ENCODE measurements at regions not wholly inside any gene's neighbourhood (a gene's known extent, or its start where the extent isn't known, plus 50 kb on each side); places are given as distances from the start of the nearest gene placed in this dataset.

DNA sequence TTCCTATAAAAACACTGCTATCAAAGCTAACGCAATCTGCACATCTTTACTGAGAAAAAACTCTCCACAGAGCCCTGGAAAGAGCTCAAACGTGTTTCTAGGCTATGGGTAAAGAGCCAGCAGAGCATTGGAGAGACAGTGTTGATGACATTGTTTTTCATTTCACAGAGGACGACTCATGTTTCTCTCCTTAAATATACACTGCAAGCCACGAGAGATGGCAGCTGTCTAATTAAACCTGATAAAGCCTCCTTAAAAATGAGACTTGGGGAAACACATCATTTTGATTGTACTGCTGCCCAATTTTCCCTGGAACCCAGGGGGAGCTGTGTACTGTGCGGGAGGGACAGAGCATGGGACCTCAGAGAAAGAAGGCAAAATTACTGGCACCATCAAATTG is 294.3 kb upstream of the SETBP1 start:
- no peak for DNase-seq (ENCODE audit: low read depth, low spot score)

DNA sequence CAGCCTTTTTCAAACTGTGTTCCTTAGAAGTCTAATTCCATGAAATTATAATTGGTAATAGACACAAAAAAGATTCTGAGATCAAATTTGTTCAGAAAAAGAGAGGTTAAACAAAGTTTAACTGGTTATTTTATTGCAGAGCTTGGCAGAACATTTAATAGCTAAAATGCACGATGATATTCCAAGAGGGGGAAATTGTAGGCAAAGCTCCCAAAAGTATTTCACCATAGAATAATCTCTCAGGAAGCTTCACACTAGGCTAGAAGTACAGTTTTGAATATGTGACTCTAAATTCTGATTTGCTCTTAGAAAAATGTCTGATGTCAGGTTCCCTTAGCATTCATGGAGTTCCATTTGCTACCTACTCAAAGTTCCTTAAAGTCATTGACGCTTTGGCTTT is 292.4 kb upstream of the SETBP1 start:
- DNase-seq (ENCODE audit: low read depth, low spot score), result no peak
- H3K4me3 ChIP-seq (ENCODE audit: low read depth, low read length), result no peak overlapping the region
- in situ Hi-C loops (cut with HindIII; ENCODE audit: low sequenced_read_pairs), result no loop called here
- TF ChIP-seq, protein P1, sequence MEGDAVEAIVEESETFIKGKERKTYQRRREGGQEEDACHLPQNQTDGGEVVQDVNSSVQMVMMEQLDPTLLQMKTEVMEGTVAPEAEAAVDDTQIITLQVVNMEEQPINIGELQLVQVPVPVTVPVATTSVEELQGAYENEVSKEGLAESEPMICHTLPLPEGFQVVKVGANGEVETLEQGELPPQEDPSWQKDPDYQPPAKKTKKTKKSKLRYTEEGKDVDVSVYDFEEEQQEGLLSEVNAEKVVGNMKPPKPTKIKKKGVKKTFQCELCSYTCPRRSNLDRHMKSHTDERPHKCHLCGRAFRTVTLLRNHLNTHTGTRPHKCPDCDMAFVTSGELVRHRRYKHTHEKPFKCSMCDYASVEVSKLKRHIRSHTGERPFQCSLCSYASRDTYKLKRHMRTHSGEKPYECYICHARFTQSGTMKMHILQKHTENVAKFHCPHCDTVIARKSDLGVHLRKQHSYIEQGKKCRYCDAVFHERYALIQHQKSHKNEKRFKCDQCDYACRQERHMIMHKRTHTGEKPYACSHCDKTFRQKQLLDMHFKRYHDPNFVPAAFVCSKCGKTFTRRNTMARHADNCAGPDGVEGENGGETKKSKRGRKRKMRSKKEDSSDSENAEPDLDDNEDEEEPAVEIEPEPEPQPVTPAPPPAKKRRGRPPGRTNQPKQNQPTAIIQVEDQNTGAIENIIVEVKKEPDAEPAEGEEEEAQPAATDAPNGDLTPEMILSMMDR (IDR thresholded peaks at IDR 0.05; ENCODE audit: low read depth, low read length), result no peak

More for the DNA sequence above, 294.3 kb upstream of the SETBP1 start:
- no peak overlapping the region for H3K4me3 ChIP-seq (ENCODE audit: low read depth, low read length)
- TF ChIP-seq, protein P1 (IDR thresholded peaks at IDR 0.05; ENCODE audit: low read depth, low read length), result no peak
- in situ Hi-C loops (cut with HindIII; ENCODE audit: low sequenced_read_pairs), result no loop called here

DNA sequence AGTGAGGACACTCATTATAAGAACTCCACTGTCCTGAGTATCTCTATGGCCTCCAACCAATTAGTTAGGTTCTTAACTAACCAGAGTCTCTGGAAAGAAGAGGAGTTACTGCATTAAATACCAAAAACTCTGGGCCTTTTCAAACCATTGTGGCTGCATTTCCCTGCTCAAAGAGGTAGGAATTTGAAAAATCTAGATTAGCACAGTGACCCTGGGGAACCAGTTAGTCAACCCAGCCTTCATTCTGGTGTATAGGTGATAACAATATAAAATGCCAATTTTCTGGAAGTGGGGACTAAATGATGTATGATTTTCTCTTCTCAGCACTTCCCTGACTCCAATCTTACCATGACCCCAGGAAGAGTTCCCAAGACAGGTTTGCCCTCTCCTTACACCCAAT is 287.8 kb upstream of the SETBP1 start:
- no peak for DNase-seq (ENCODE audit: low read depth, low spot score)
- H3K4me3 ChIP-seq (ENCODE audit: low read depth, low read length), result no peak overlapping the region
- in situ Hi-C loops (cut with HindIII; ENCODE audit: low sequenced_read_pairs), result no loop called here
- TF ChIP-seq, protein P1 (IDR thresholded peaks at IDR 0.05; ENCODE audit: low read depth, low read length), result no peak

DNA sequence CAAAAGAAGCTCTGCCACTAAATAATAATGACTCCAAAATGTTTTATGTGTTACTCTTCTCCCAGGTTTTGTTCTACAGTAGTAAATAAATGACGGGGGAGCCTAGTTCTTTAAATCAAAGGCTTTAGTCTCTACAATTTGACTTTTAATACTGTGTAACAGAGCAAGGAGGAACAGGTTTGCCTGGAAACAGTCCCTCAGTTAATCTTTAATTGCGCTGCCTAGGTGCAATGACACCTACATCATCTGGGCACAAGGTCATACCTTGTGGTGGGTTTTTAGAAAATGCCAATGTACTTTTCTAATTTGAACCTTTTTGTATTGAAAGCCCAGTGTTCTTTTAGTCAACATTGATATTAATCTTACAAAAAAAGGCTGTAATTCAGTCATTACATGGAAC is 287.3 kb upstream of the SETBP1 start:
- in situ Hi-C loops (cut with HindIII; ENCODE audit: low sequenced_read_pairs), result no loop called here

DNA sequence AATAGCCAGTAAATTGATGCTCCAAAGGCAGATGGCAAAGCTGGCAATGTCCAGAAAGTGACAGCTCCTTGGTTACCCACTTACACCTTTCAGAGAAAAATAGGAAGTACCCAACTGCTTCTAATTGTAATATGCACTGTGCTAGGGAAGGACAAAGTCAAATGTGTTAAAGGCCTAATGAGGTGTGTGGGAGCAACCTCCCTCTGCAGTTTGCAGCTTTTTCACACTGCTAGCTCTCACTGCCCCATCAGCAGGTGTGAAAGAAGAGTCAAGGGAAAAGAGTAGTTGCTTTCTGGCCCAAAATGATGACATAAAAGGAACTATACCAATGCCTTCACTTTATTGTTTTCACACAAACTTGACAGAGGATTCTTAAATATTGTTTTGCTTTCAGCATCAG is 284.1 kb upstream of the SETBP1 start:
- TF ChIP-seq, protein P1 (IDR thresholded peaks at IDR 0.05; ENCODE audit: low read depth, low read length), result no peak
- no peak for DNase-seq (ENCODE audit: low read depth, low spot score)
- H3K4me3 ChIP-seq (ENCODE audit: low read depth, low read length), result no peak overlapping the region
- in situ Hi-C loops (cut with HindIII; ENCODE audit: low sequenced_read_pairs), result no loop called here

More for the DNA sequence above, 287.3 kb upstream of the SETBP1 start:
- no peak overlapping the region for H3K4me3 ChIP-seq (ENCODE audit: low read depth, low read length)
- TF ChIP-seq, protein P1 (IDR thresholded peaks at IDR 0.05; ENCODE audit: low read depth, low read length), result no peak
- no peak for DNase-seq (ENCODE audit: low read depth, low spot score)

DNA sequence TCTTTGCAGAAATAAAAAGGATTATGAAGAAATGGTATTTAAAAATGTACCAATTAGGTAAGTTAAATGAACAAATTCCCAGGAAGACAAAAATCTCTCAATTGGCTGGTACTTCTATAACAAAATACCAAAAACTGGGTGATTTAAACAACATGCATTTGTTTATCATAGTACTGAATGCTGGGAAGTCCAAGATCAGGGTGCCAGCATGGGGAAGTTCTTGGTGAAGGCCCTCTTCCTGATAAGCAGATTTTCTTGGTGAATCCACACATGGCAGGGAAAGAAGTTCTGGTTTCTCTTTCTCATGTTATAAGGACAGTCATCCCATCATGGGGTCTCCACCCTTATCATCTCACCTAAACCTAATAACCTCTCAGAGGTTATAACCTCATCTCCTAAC is 271.6 kb upstream of the SETBP1 start:
- TF ChIP-seq, protein P1 (IDR thresholded peaks at IDR 0.05; ENCODE audit: low read depth, low read length), result no peak
- in situ Hi-C loops (cut with HindIII; ENCODE audit: low sequenced_read_pairs), result no loop called here
- no peak for DNase-seq (ENCODE audit: low read depth, low spot score)

DNA sequence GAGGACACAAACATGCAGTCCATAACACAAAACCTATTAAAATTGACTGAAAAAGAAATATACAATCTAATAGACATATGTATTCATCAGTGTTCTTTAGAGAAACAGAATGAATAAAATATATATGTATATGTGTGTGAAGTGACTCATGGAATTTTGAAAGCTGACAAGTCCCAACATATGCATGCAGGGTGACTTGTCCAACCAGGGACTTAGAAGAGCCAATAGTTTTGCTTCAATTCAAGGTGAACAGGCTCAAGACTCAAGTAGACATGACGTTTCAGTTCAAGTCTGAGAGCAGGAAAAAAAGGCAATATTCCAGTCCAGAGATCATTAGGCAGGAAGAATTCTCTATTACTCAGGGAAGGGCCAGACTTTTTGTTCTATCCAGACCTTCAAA is 271.2 kb upstream of the SETBP1 start:
- no peak for DNase-seq (ENCODE audit: low read depth, low spot score)
- no peak overlapping the region for H3K4me3 ChIP-seq (ENCODE audit: low read depth, low read length)
- in situ Hi-C loops (cut with HindIII; ENCODE audit: low sequenced_read_pairs), result no loop called here
- TF ChIP-seq, protein P1 (IDR thresholded peaks at IDR 0.05; ENCODE audit: low read depth, low read length), result no peak

More for the DNA sequence above, 271.6 kb upstream of the SETBP1 start:
- H3K4me3 ChIP-seq (ENCODE audit: low read depth, low read length), result no peak overlapping the region

All from astrocyte of the spinal cord (primary cell).